Activated T-helper 1 cell treated with Interleukin-2 at 50 U/mL for 16 hours (primary cell): ENCODE measurements at regions not wholly inside any gene's neighbourhood (a gene's known extent, or its start where the extent isn't known, plus 50 kb on each side); places are given as distances from the start of the nearest gene placed in this dataset.

ENCODE experiments used
- DNase-seq: peaks from one replicate; pipeline ENCODE4 v3.0.0-alpha.2; 2020; ENCODE audit warnings: low read depth

DNA sequence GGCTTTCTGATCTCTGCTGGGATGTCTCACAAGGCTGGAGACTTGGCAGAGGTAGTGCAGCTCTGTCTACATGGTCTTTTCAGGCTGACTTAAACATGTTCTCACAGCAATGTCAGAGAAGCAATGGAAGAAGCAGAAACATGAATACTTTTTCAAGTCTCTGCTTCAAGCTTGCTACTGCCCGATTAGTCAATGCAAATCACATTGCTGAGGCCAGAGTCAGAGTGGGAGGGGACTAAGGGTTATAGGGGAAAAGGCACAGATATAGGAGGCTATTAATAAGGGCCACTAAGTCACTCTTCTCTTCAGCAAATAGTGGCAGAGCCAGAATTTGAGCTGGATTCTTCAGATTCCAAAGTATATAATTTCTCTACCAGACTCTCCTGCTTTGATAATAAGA is 390.5 kb downstream of the TMEM135 start:
- no peak for DNase-seq

DNA sequence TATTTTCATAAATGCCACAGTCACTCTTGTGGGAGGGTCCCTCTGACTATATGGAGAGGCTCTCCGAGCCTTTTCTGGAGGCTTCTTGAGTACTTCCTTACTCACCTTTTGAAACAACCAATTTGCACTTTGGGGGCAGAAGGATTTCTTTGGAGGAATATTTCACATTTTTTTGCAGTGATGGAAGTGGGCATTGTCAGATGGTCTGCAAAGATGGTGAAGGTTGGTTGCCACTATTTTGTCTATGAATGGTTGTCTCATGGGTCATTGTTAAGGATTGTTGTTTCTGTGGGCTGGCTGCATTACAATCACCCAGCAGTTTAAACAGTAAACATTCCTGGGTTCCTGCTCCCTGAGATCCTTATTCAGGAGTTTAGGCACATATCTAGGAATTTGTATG is 388.2 kb downstream of the TMEM135 start:
- no peak for DNase-seq

GRCh38 chr11:87425391-87425790 is 387.7 kb downstream of the TMEM135 start:
- no peak for DNase-seq

DNA sequence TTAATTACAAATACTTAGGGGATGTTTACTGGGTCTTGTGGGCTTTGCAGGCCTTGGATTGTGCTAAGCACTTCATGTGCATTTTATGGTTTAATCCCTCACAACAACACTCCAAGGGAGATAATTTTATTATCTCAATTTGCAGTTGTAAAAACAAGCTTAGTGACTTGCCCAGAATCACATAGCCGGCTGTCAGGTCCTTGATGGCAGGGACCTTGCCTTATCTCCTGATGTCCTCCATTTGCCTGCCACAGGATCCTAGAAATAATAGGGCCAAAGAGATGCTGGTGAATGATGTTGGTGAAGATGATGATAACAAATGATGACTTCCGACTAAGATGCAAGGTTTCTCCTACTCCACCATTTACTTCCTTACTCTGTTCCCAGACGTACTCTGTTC is 385.4 kb downstream of the TMEM135 start:
- DNase-seq = no peak

DNA sequence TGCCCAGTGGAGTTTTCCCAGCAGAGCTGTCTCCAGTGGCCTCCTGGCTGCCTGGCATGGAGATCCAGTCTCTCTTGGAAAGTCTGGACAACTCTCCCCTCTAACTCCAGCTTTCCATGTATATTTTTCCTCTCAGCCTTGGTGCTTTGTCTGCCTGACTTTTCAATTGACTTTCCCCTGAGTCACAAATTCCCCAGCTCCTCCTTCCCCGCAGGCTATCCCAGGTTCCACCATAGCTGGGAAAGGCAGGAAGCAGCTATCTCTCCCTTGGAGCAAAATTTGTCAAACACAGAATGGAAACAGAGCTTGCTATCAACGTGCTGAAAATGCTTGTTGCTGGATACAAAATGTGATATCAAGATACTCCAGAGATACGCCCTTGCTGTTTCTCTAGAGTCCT is 384.8 kb downstream of the TMEM135 start:
- no peak for DNase-seq

DNA sequence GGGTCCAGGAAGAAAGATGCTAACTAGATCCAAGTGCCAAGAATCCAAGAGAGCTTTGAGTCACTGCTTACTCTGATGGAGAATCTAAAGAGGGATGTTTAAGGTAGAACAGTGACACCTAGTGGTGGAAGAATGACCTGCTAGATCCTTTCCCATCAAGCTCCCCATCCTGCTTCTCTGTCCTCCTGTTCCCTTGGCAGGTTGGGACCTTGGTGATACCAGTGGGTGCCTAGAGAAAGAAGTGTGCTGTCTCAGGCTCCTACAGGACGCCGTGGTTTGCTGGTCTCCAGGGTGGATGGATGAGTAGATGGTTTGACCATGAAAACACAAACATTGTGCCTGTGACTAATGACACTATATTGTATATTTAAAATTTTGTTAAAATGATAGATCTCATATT is 383.7 kb downstream of the TMEM135 start:
- DNase-seq = no peak

DNA sequence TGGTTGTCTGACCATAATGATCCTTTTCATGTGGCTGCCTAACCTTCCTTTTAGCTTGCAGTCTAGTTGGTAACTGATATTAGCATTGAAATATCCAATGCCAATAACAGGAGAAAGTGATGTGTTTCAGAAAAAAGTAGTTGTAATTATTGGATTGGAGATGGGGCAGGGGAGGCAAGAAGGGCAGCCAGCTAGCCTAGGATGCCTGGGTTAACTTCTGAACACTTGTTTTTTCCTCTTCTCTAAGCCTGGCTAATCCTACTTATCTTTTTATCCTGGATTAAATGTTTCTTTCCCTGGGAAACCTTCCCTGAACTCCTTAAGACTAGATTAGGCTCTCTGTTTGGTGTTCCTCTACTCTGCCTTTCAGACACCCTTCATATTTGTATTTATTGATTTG is 380.2 kb downstream of the TMEM135 start:
- DNase-seq = no peak

GRCh38 chr11:87405843-87406242 is 368.1 kb downstream of the TMEM135 start:
- DNase-seq = no peak

GRCh38 chr11:87405356-87405755 is 367.6 kb downstream of the TMEM135 start:
- no peak for DNase-seq

- no peak for DNase-seq
Observed at GRCh38 chr11:87401653-87402052, 363.9 kb downstream of the TMEM135 start.

DNA sequence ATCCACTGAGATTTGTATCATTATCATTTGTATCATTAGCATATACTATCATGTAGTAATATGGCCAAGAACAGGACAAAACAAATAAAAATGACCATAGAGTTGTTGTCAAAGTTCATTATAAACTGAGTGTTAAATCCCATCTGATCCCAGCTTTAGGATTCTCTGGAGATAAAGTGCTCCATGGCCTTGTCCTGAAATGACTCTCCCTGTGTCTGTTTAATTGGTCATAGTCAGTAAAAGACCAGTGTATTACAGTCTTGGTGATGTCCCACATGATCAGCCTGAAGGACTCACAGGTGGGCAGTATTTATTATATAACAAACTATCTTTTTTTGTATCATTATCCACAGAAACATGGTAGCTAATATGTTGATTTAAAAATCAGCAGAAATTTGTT is 361.6 kb downstream of the TMEM135 start:
- DNase-seq = no peak

- DNase-seq = no peak
Observed at GRCh38 chr11:87398931-87399330, 361.2 kb downstream of the TMEM135 start.

DNA sequence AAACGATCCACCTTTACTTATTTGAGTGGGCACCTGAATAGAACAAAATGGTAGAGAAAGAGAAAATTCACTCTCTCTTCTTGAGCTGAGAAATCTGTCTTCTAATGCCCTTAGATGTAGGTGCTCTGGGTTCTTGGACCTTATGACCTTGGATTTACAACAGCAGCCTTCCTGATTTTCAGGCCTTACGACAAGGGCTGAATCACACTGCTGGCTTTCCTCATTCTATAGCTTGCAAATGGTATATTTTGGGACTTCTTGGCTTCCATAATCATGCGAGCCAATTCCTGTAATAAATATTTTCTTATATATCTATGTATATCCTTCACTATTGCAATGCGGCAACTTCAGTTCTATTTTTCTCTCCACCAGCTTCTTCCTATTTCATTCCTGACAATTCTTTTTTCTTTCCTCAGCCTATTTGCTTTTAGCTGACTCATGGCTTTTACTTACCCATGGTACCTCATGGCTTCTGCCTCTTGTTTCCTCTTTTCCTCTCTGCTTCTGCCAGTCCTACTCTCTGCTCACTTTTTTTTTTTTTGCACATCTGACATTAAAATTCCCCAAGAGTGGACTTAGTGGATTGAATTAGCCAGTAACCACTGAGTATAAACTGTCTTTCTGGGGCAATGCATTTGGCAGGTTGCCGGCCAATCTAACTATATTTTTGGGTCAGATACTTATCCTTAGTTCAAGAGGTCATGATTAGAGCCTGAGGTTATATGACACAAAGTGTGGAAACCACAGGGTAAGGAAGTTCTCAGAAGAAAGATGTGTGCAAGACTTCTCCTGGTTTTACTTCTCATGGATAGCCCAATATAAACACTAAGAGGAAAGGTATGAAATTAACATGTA is 359.5 kb downstream of the TMEM135 start:
- no peak for DNase-seq

GRCh38 chr11:87394924-87395323 is 357.2 kb downstream of the TMEM135 start:
- DNase-seq = no peak

DNA sequence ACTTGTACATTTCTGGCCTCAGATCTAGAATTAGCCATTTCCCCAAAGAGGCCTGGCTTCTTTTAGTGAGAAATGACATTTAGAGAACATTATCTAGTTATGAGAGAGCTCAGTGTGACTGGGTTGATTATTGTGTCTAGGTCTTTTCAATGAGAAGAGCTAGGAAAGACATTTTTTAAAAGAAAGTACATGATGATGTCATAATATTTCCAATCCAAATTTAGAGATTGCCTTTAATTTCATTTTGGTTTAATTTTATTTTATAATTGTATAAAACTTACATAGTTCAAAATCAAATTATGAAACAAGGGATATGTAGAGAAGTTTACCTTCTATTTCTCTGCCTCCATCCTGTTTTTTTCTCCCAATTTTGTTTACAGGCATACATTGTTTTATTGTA is 354.9 kb downstream of the TMEM135 start:
- no peak for DNase-seq

DNA sequence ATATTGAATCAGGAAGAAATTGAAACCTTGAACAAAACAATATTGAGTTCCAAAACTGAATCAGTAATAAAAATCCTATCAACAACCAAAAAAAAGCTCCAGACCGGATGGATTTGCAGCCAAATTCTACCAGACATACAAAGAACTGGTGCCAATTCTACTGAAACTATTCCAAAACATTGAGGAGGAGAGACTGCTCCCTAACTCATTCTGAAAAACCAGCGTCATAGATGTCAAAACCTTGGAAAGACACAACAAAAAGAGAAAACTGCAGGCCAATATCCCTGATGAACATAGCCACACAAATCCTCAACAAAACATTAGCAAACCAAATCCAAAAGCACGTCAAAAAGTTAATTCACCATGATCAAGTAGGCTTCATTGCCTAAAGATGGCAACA is 353.8 kb downstream of the TMEM135 start:
- no peak for DNase-seq

DNA sequence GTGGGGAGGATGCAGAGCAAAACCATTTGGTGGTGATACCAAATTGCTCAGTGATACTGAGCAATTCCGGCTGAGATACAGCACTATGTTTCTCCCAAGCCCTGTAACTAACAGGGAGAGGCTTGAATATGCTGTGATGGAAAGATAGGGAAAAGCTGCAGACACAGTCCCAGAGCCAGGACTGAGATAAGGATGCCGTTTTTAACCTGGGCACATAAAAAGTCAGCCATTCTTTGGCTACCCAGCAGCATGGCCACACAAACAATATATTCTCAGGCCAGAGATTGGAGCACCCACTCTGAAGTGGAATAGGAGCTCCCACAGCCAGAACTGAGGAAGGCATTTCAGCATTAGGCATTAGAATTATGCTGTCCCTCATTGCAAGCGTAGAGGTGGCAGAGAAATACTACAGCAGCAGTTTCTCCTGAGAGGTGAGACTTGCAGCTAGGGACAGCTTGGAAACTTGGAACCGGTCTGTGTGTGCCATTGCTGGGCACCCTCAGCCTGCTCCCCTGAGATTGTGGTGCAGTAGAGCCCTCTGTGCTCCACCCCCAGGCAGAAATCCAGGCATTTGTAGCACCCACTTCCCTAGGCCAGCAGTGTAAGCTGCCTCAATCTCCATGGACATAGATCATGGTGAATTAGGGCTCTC is 346.5 kb downstream of the TMEM135 start:
- no peak for DNase-seq

GRCh38 chr11:87374038-87374807 is 336.5 kb downstream of the TMEM135 start:
- DNase-seq = no peak
